NCI-H748 (cell line): ENCODE measurements at regions not wholly inside any gene's neighbourhood (a gene's known extent, or its start where the extent isn't known, plus 50 kb on each side); places are given as distances from the start of the nearest gene placed in this dataset.
"Not testable (repeated sequence)": the region's sequence is repeated elsewhere in the genome, so short reads cannot be mapped to it uniquely, and the experiment has no call there.

Experiments
- DNase-seq: peaks from one replicate; lab custom pipeline; 2025; ENCODE audit not compliant: unreplicated experiment; lab: John Stamatoyannopoulos, UW

DNA sequence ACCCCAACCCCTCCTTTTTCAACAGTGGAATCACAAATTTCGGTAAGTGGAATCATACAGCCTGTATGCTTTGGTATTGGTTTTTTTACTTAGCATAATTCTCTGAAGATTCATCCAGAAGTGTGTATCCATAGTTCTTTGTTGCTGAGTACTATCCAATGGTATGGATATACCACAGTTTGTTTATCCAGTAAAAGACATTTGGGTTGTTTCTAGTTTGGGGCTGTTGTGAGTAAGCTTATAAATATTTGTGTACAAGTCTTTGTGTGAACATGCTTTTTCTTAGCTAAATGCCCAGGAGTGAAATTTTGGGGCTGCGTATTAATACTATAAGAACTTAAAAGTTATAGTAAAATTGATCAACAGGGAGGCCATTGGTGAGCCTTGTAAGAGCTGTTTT is 57.5 kb upstream of the GC start:
- no peak for DNase-seq

DNA sequence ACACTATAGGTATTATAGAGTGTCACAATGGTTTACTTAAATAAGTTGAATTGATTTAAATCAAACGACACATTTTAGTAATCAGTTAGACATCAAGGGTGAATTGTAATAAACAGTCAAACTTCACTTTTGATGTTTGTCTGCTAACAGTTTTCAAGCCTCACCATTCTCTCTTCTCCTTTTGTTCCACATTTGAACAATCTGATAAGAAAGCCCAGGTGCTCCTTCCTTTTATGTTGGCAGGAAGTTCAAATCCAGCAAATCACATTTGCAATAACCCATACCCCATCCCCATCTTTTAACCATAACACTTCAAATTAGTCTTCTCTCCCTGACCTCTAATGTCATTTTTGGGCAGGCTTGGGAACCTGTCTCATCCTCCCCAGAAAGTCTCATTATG is 63.4 kb upstream of the GC start:
- DNase-seq = no peak

DNA sequence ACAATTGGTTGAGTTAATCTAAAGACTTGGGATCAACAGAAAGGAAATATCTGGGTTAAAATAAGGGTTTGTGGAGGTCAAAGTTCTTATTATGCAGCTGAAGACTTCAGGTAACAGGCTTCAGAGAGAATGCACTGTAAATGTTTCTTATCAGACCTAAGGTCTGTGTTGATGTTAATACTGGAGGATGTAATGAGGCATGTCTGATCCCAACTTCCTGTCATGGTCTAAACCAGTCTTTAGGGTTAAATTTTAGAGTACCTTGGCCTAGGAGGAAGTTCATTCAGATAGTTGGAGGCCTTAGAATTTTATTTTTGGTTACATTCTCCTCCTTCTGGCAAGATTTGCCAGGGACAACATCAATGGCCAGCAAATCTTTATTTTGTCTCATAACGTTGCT is 72.1 kb upstream of the GC start:
- no peak for DNase-seq

DNA sequence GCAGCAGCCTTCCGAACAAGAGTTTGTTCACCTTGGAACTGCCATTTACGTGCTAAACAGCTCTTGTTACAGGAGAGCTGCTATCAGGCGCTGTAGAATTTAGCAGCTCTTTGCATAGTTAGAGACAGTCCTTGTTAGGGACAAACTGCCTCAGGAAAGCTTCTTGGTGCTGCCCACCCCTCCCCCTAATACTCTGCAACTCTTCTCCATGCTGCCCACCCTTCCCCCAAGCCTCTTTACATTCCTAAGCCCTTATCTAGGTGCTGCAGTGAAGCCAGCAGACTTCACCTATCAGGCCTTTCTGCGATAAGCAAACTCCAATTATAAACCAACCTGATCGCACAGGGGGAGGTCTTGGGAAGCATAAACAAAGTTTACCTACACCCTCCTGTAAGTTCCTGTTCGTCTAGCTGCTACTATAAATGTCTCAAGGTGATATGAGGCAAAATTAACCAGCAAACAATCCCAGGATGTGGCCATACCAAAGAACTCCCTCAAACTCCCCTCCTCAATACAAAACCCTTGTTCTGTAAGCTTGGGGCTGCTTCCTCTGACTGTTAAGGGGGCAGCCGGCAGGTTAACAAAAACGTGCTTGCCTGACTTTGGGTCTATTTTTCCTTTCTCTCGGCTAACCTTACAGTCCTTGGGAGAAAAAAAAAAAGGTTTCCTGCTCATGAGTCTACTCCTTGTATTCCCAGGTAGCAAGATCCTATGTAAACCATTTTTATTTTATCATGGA is 74.0 kb upstream of the GC start:
- no peak for DNase-seq

DNA sequence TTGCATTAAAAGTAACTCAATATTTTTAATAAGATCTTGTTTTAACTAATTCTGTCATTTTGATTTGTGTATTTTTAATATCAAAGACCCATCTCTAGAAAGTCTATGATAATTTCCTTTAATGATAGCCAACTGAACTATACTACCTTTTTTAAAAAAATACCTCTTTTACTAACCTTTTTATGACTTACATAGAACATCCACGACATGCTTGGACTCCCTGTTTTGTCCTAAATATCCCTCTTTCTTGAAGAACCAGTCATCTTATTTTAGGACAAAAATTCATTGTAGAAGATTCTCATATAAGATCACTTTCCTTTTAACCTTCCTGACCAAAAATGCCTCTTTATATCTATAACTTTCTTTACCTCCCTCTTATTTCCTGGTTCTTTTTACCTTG is 76.8 kb upstream of the GC start:
- no peak for DNase-seq

DNA sequence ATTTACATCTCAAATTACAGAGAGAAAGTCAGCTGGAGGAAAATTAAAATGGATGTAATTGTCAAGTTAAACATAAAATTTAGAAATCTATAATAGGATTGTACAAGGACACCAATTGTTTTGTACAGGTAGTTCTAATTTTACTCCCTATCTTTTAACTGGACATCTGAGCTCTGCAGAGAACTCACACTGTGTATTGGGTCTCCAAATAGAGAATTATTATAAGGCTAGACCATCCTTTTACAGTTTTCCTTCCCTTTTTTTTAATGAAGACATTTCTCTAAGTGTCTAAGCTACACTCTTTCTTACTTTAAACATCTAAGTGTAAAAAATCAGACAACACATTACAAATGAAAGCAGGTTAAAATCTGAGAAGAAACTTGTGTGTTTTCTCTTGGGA is 78.4 kb upstream of the GC start:
- DNase-seq = no peak

DNA sequence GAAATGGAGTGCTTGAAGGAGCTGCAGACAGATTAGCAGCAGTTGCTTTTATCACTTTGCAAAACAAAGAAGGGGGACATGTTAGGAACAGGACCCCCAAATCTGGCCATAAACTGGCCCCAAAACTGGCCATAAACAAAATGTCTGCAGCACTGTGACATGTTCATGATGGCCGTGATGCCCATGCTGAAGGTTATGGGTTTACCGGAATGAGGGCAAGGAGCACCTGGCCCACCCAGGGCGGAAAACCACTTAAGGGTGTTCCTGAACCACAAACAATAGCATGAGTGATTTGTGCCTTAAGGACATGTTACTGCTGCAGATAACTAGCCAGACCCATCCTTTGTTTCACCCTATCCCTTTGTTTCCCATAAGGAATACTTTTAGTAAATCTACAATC is 79.6 kb upstream of the GC start:
- DNase-seq = no peak

DNA sequence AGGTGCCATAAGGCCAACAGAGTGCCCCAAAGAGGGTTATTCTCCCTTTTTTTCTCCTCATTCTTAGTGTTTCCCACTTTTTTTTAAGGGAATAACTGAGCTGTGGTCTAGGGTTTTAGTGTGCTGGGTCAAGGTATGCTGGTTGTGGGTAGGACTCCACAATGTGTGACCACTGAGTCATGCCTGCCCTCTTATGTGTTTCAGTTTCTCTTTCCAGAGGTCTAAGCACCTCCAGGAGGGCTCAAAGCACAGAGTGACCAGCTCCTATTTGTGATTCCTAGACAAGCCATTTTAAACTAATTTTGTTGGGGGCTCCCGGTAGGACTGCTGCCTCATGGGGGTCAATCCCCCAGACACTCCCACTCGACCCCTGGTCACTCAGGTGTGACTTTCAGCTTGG is 80.5 kb upstream of the GC start:
- no peak for DNase-seq

DNA sequence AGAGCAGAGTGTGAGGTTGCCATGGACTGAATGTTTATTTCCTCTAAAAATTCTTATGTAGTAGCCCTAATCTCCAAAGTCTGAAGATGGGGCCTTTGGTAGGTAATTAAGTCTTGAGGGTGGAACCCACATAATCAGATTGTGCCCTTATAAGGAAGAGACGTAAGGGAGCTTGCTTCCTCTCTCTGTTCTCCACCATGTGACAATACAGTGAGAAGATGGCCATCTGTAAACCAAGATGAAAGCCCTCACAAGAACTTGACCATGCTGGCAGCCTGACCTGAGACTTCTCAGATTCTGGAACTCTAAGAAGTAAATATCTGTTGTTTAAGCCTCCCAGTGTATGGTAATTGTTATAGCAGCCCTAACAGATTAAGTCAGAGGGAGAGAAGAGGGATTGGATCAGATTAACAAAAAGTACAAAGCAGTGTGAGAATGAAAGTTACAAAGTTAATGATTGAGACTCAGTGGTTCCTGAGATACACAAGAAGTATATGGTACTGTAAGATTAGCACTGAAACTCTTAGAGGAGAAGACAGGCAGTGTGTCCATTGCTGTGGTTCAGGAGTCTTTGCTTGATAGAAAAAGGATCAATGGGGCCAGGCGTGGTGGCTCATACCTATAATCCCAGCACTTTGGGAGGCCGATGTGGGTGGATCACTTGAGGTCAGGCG is 82.5 kb upstream of the GC start:
- no peak for DNase-seq

DNA sequence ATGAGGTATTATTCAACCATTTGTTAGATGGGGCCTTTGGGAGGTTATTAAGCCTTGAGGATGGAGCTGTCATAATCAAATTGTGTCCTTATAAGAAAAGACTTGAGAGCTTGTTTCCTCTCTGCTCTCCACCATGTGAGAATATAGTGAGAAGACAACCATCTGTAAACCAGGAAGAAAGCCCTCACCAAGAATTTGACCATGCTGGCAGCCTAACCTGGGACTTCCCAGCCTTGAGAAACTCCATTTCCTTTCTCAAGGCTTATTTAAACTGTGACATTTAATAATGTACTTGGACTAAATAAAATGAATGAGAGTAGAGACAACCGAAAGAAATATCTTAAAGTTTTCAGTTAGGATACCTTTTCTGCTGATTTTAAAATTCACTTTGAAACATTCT is 83.7 kb upstream of the GC start:
- no peak for DNase-seq

DNA sequence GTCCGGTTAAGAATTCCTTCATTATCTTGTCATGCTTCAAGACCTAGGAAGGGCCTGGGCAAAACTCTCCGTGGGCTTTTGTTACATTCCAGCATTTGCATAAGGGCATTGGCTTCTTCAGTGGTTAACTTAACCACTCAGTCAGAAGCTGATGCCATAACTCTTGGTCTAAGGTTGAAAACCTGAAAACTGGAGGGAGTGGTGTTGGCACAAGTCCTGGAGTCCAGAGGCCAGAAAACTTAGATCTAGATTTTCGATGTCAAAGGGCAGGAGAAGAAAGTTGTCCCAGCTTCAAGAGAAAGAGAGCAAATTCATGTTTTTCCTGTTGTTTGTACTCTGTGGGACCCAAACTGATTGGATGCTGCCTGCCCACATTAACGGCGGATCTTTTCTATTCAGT is 86.6 kb upstream of the GC start:
- no peak for DNase-seq

DNA sequence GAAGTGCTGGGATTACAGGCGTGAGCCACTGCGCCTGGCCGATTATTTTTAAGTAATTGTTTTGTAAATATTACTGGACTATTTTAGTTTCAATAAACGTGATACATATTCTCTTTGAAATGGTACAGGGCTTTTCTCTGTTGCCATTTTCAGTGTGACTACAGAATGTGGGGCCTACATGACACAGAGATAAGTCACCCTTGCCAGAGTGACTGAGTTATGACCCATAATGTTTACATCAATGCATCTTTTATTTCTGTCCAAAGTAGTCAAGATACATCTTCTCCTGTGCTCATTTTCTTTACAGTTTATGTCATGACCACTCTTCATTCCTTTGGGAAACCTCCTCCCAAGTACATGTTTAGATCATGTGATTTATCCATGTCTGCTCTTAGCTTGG is 88.3 kb upstream of the GC start:
- no peak for DNase-seq

DNA sequence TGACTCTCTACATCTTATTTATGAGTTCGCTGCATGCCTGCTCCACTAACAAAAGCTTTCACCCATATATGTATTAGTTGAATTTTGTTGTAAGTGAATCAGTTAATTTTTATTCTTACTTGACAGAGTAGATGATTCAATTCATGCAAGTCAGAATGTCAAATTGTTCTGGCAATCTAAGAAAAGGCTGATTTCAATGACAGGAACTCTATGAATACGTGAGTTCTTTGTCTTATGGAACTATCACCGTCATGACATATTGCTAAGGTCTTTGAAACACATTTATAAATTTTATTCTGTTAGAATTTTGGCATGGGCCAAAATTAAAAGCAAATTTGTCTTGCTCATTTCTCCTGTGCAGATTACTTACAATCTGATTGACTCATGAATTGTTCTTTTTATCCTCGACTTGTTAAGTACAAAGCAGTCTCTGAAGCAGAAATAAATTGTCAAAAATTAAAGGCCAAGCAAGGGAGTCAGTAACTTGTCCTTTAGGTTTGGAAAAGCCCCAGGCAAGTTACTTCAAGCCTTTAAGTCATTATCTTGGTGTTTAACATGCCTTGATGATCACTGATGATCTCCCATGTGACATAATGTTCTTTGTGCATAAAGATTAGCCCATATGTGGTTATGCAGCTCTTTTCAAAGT is 89.0 kb upstream of the GC start:
- DNase-seq = no peak

DNA sequence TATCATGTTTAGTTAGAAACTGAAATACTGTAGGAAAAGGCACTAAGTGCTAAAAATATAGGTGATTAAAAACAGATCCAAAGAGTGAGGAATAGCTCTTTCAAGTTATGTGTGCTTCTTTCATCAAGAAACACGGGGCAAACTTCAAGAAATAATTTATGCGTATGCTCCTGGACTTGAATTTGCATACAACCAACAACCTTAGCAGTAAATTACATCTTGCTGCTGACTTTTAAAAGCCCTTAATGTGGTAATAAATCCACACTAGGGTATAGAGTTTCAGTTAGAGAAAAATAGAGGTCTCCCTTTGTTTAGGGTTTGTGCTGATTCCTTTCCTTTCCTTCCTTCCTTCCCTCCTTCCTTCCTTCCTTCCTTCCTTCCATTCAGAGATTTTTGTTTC is 94.5 kb upstream of the GC start:
- no peak for DNase-seq

DNA sequence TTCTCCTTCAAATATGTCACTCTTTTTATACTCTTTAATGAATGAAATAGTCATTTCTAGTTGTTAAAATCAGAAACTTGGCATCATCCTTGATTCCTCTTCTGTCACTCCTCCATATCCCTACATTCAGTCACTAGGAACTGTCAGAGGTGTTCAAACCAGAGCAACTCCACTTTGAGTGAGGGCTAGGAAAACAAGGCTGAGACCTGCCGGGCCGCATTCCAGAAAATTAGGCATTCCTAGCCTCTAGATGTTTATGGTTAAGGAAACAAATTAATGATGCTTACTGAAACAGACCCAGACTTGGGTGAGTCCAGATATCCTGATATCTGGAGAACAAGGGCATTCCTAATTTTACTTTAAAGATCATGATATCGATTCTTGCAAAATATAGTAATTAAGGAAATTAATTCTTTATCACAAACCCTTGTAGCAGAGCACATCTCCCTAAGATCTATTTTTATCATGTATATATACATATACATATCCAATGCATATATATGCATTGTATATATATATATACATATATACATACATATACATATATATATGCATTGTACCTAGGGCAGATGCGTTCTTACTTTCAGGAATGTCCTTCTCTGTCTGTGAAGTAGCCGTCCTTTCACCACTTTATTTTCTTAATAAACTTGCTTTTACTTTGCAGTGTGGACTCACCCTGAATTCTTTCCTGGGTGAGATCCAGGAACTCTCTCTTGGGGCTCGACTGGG is 98.4 kb upstream of the GC start:
- no peak for DNase-seq

DNA sequence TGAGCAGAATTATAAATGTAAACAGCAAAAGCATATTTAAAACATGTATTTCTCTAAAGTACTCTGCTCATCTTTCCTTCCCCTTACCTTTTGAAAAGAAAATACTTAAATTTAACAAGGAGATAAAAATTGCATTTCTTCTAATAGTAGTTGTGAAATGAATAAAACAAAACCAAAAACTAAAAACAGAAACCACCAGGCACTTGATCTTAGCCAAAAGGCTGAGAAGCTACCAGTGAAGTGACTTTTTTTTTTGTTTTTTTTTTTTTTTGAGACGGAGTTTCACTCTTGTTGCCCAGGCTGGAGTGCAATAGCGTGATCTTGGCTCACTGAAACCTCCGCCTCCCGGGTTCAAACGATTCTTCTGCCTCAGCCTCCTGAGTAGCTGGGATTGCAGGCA is 116.5 kb upstream of the GC start:
- DNase-seq = not testable (repeated sequence)

DNA sequence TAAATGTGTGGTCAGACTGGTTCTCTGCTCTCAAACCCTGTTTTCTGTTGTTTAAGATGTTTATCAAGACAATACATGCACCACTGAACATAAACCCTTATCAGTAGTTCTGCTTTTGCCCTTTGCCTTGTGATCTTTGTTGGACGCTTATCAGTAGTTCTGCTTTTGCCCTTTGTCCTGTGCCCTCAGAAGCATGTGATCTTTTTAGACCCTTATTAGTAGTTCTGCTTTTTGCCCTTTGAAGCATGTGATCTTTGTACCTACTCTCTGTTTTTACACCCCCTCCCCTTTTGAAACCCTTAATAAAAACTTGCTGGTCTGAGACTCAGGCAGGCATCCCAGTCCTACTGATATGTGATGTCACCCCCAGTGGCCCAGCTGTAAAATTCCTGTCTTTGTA is 121.7 kb upstream of the GC start:
- not testable (repeated sequence) for DNase-seq

DNA sequence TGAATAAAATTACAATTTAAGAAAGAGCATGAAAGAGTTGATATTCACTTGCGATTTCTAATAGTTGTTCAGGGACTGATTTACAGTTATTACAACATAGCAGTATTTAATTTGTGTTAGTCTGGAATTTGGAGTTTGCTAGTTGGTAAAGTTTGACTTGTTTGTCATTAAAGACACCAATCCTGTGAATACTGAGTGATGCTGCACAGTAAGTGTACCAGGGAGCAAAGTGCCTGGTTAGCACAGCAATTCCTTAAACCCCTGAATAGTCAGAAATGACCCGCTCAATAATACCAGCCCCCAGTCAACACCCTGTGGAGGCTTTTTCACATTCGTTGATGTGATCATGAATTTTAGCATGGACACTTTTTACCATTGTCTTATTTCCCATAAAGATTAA is 122.2 kb upstream of the GC start:
- no peak for DNase-seq

DNA sequence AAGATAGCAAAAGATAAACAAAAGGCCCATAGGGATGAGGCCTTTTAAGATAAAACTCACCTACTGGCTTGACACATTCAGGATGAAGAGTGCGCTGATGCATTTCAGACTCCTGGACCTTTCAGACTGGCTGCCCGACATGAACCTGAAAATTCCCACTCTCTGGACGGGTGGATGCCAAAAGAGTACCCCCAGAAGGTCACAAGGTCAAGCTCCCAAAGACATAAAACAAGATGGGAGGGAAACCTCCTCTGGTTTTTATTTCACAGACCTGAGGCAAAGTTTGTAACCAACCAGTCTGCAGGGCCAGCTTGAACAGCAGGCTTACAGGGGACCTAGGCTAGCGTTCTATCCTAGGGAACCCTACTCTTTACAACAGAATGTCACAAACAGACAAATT is 123.2 kb upstream of the GC start:
- no peak for DNase-seq

DNA sequence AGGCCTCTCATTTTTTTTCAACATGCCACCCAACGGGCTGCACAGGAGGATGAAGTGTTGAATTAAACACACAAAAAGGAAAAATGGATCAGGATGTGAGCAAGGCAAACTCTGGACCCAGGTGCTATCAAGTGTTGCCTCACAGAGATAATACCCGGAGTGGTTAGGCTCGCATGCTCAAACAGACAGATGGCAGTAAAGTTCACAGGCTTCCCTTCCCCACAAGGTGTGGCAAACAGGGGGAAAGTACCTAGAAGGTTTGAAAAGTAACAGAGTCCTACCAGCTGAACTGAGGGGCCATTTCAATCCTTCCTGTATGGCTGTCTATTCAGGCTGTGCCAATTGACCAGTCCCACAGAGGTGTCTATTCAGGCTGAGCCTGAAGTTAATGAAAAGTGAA is 123.9 kb upstream of the GC start:
- no peak for DNase-seq

DNA sequence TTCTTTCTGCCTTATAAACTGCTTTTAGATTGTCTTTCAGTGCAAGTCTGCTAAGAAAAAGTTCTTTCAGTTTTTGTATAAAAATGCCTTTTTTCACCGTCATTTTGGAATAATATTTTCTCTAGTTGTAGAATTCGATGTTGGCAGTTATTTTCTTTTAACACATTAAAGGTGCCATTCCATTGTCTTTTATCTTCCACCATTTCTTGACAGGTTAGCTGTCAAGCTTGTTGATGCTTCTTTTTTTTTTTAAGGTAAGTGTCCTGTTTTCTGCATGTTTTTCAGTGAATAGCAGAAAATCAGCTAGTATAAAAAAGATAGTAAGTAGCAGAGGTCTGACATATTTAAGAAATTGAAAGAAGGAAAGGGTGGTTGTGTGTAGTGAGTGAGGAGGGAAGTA is 118.5 kb upstream of the NPFFR2 start:
- no peak for DNase-seq

DNA sequence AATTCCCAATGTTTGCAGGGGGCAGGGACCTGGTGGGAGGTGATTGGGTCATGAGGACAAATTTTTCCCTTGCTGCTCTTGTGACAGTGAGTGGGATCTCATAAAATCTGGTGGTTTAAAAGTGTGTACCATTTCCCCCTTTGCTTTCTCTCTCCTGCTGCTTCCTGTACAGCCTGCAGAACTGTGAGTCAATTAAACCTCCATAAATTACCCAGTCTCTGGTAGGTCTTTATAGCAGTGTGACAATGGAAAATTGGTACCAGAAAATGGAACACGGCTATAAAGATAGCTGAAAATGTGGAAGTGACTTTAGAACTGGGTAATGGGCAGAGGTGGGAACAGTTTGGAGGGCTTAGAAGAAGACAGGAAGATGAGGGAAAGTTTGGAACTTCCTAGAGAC is 108.7 kb upstream of the NPFFR2 start:
- DNase-seq = no peak
